ENCODE measurements at regions not wholly inside any gene's neighbourhood (a gene's known extent, or its start where the extent isn't known, plus 50 kb on each side); places are given as distances from the start of the nearest gene placed in this dataset.

- Histone ChIP-seq H4K20me1 (ENCODE audit: insufficient read depth, low read length) (no peaks in the 10 kb centered on the region), H3K9ac (ENCODE audit: low read depth, low read length) (no peak overlapping the region), H3K79me2 (ENCODE audit: insufficient read depth, low read length) (no peaks in the 10 kb centered on the region), H3K4me2 (ENCODE audit: insufficient read depth, low read length) (no peak overlapping the region), H3K4me3 (ENCODE audit: low read depth in 1 of 2, low read length in 2 of 2) (no peak overlapping the region), H3K27ac (ENCODE audit: low read length) (peak overlapping the region; percentile 75), H3K27me3 (ENCODE audit: insufficient read depth, low read length, poor library complexity) (no peaks in the 10 kb centered on the region), H3K9me3 (ENCODE audit: insufficient read depth, low read length, severe bottlenecking) (no peaks in the 10 kb centered on the region), H3K4me1 (ENCODE audit: insufficient read depth, low read length) (peaks cover 50% of the 10 kb centered on the region), H2AFZ (ENCODE audit: low read depth, low read length) (no peak overlapping the region), H3K36me3 (ENCODE audit: insufficient read depth, low read length) (no peaks in the 10 kb centered on the region)
- TF ChIP-seq, protein P1, sequence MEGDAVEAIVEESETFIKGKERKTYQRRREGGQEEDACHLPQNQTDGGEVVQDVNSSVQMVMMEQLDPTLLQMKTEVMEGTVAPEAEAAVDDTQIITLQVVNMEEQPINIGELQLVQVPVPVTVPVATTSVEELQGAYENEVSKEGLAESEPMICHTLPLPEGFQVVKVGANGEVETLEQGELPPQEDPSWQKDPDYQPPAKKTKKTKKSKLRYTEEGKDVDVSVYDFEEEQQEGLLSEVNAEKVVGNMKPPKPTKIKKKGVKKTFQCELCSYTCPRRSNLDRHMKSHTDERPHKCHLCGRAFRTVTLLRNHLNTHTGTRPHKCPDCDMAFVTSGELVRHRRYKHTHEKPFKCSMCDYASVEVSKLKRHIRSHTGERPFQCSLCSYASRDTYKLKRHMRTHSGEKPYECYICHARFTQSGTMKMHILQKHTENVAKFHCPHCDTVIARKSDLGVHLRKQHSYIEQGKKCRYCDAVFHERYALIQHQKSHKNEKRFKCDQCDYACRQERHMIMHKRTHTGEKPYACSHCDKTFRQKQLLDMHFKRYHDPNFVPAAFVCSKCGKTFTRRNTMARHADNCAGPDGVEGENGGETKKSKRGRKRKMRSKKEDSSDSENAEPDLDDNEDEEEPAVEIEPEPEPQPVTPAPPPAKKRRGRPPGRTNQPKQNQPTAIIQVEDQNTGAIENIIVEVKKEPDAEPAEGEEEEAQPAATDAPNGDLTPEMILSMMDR (IDR thresholded peaks at IDR 0.05; ENCODE audit: borderline replicate concordance, extremely low read depth, low read length, poor library complexity, severe bottlenecking): no peak
- TF ChIP-seq EZH2 (IDR thresholded peaks at IDR 0.05; ENCODE audit: borderline replicate concordance, low read depth, low read length, severe bottlenecking): no peak
- no peak for DNase-seq
- no peak for ATAC-seq (ENCODE audit: insufficient read depth, low read depth)
Observed at GRCh38 chr17:68175905-68176304, 71.9 kb upstream of the AMZ2 start.

DNA sequence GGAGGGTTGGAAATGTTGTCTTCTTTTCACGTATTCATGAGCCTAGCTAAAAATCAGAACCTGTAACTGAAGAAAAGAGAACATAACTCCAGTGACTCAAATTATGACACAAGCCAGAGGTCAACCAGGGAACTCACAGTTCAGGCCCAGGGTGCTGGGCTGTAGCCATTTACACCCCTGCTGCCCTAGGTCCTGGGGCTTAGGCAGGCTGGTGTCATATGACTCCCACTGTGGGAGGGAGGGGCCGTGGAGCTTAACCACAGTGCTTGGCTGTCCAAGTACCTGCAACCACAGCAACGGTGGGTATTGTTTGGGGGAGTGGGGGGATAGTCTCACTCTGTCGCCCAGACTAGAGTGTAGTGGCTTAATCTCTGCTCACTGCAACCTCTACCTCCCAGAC, 71.1 kb upstream of the AMZ2 start:
- peak overlapping the region; percentile 75 for H3K27ac ChIP-seq (ENCODE audit: low read length)
- ATAC-seq (ENCODE audit: insufficient read depth, low read depth): peak; percentile 37
- peak overlapping the region; percentile 38; the same call in 1 of the 2 replicates for H2AFZ ChIP-seq (ENCODE audit: low read depth, low read length)

GRCh38 chr17:68178831-68179230, 69.0 kb upstream of the AMZ2 start:
- H3K4me3 ChIP-seq (ENCODE audit: low read depth in 1 of 2, low read length in 2 of 2): no peak overlapping the region

More for the DNA sequence above, 71.1 kb upstream of the AMZ2 start:
- no peak for TF ChIP-seq EZH2 (IDR thresholded peaks at IDR 0.05; ENCODE audit: borderline replicate concordance, low read depth, low read length, severe bottlenecking)
- TF ChIP-seq, protein P1 (IDR thresholded peaks at IDR 0.05; ENCODE audit: borderline replicate concordance, extremely low read depth, low read length, poor library complexity, severe bottlenecking): no peak
- H3K4me1 ChIP-seq (ENCODE audit: insufficient read depth, low read length): peaks cover 58% of the 10 kb centered on the region
- no peaks in the 10 kb centered on the region for H3K9me3 ChIP-seq (ENCODE audit: insufficient read depth, low read length, severe bottlenecking)
- H3K27me3 ChIP-seq (ENCODE audit: insufficient read depth, low read length, poor library complexity): no peaks in the 10 kb centered on the region
- DNase-seq: peak; percentile 67
- H3K4me2 ChIP-seq (ENCODE audit: insufficient read depth, low read length): peak overlapping the region; percentile 22; the same call in 1 of the 2 replicates
- H4K20me1 ChIP-seq (ENCODE audit: insufficient read depth, low read length): no peaks in the 10 kb centered on the region
- H3K4me3 ChIP-seq (ENCODE audit: low read depth in 1 of 2, low read length in 2 of 2): no peak overlapping the region; a peak in 1 of 4 replicates
- H3K36me3 ChIP-seq (ENCODE audit: insufficient read depth, low read length): no peaks in the 10 kb centered on the region
- H3K9ac ChIP-seq (ENCODE audit: low read depth, low read length): 0 out of 2 replicates have a peak overlapping the region, but pooled peaks have one; percentile 3
- peaks cover 2% of the 10 kb centered on the region; the same call in 1 of the 2 replicates for H3K79me2 ChIP-seq (ENCODE audit: insufficient read depth, low read length)

More at GRCh38 chr17:68178831-68179230, 69.0 kb upstream of the AMZ2 start:
- Histone ChIP-seq H3K36me3 (ENCODE audit: insufficient read depth, low read length) (no peaks in the 10 kb centered on the region), H3K9ac (ENCODE audit: low read depth, low read length) (no peak overlapping the region), H2AFZ (ENCODE audit: low read depth, low read length) (no peak overlapping the region), H3K9me3 (ENCODE audit: insufficient read depth, low read length, severe bottlenecking) (no peaks in the 10 kb centered on the region), H3K79me2 (ENCODE audit: insufficient read depth, low read length) (peaks cover 6% of the 10 kb centered on the region; the same call in 1 of the 2 replicates), H3K4me2 (ENCODE audit: insufficient read depth, low read length) (no peak overlapping the region), H3K27me3 (ENCODE audit: insufficient read depth, low read length, poor library complexity) (no peaks in the 10 kb centered on the region), H3K4me1 (ENCODE audit: insufficient read depth, low read length) (peaks cover 74% of the 10 kb centered on the region), H4K20me1 (ENCODE audit: insufficient read depth, low read length) (no peaks in the 10 kb centered on the region), H3K27ac (ENCODE audit: low read length) (peak overlapping the region; percentile 68; the same call in 1 of the 2 replicates)
- TF ChIP-seq, protein P1 (IDR thresholded peaks at IDR 0.05; ENCODE audit: borderline replicate concordance, extremely low read depth, low read length, poor library complexity, severe bottlenecking): no peak
- ATAC-seq (ENCODE audit: insufficient read depth, low read depth) (no peak), DNase-seq (no peak)

Data from DND-41 (cell line).